Kidney (tissue), 13 donors: ENCODE measurements at regions not wholly inside any gene's neighbourhood (a gene's known extent, or its start where the extent isn't known, plus 50 kb on each side); places are given as distances from the start of the nearest gene placed in this dataset.

ENCODE experiments used
- DNase-seq, 5 donors: peaks; one replicate each; pipeline ENCODE4 v3.0.0-alpha.2; 2013 to 2020
- FAIRE-seq: peaks from 2 replicates; lab custom pipeline; 2012; peaks lifted over from hg19 to GRCh38; lab: Jason Lieb, UNC
- H3K27ac ChIP-seq, 2 donors: one replicate each; pipeline ENCODE4 v1.7.0; 2013; ENCODE audit warnings: low read depth in 2 of 2, low read length in 2 of 2, inconsistent platforms in 1 of 2
- H3K27me3 ChIP-seq: one replicate; pipeline ENCODE4 v1.7.1; 2013; ENCODE audit warnings: low read length, inconsistent platforms; ENCODE audit not compliant: control insufficient read depth, insufficient read depth
- H3K36me3 ChIP-seq, 3 donors: one replicate each; pipeline versions ENCODE4 v1.7.0 to v1.7.1; 2013; ENCODE audit warnings: low read length in 3 of 3, control low read depth in 1 of 3, inconsistent platforms in 1 of 3; ENCODE audit not compliant: insufficient read depth in 3 of 3, control insufficient read depth in 2 of 3
- H3K4me1 ChIP-seq, 3 donors: one replicate each; pipeline versions ENCODE4 v1.7.0 to v1.7.1; 2013; ENCODE audit warnings: low read length in 3 of 3, inconsistent platforms in 1 of 3, low read depth in 1 of 3; ENCODE audit not compliant: control insufficient read depth in 2 of 3, insufficient read depth in 2 of 3
- H3K4me3 ChIP-seq, 3 donors: one replicate each; pipeline versions ENCODE4 v1.7.0 to v1.8.1; 2013; ENCODE audit warnings: low read length in 3 of 3, control low read depth in 1 of 3, inconsistent platforms in 1 of 3
- H3K9ac ChIP-seq, 3 donors: one replicate each; pipeline versions ENCODE4 v1.7.0 to v1.7.1; 2013; ENCODE audit warnings: low read length in 3 of 3, control low read depth in 1 of 3, inconsistent platforms in 1 of 3
- H3K9me3 ChIP-seq, 3 donors: one replicate each; pipeline versions ENCODE4 v1.7.0 to v1.7.1; 2013; ENCODE audit warnings: low read length in 3 of 3, control low read depth in 1 of 3, inconsistent platforms in 1 of 3; ENCODE audit not compliant: control insufficient read depth in 2 of 3, insufficient read depth in 1 of 3
- CTCF ChIP-seq: IDR thresholded peaks from 3 replicates; pipeline ENCODE4 v1.5.1; 2012; ENCODE audit warnings: mild to moderate bottlenecking, moderate library complexity, borderline replicate concordance; ENCODE audit not compliant: insufficient read depth; ENCODE audit errors: extremely low read depth
- intact Hi-C: fragments of 100-400 bp; cut with DNase I; formaldehyde crosslinking; loops from one replicate; pipeline ENCODE4 v1.11.1; 2022
- donor health status: control.
- donor health status: control.
- donor health status: control.
- donor health status: control.
- donor health status: control.
- donor health status: DM: yes; HTN: yes; CAD: no.
- donor health status: Normal renal cell carcinoma (clear cell type).

- FAIRE-seq = no peak
- Histone ChIP-seq H3K27ac (no peak overlapping the region), H3K27me3 (no peaks in the 10 kb centered on the region), H3K4me1 (peaks cover 0 to 2% (median 0%) of the 10 kb centered on the region in 3 donors), H3K36me3 (no peaks in the 10 kb centered on the region), H3K9ac (no peak overlapping the region), H3K4me3 (no peak overlapping the region), H3K9me3 (no peaks in the 10 kb centered on the region)
- peak in 2 of 5 donors; percentile 30 to 37 for DNase-seq
- TF ChIP-seq CTCF = no peak
- intact Hi-C loops = no loop called here
Measured at GRCh38 chr9:90966031-90966290, 164.3 kb downstream of the SYK start.

GRCh38 chr9:90966480-90967144 is 165.0 kb downstream of the SYK start:
- intact Hi-C loops = no loop called here
- Histone ChIP-seq H3K4me1 (peaks cover 0 to 2% (median 0%) of the 10 kb centered on the region in 3 donors), H3K4me3 (no peak overlapping the region), H3K27ac (no peak overlapping the region), H3K9me3 (no peaks in the 10 kb centered on the region), H3K9ac (no peak overlapping the region), H3K27me3 (no peaks in the 10 kb centered on the region), H3K36me3 (no peaks in the 10 kb centered on the region)
- DNase-seq (no peak), FAIRE-seq (no peak)
- TF ChIP-seq CTCF = no peak

- no peak for DNase-seq
Measured at GRCh38 chr9:90967145-90967538, 165.5 kb downstream of the SYK start.

More at GRCh38 chr9:90967145-90967538, 165.5 kb downstream of the SYK start:
- Histone ChIP-seq H3K4me3 (no peak overlapping the region), H3K27ac (no peak overlapping the region), H3K4me1 (peaks cover 0 to 2% (median 0%) of the 10 kb centered on the region in 3 donors), H3K36me3 (no peaks in the 10 kb centered on the region), H3K9me3 (no peaks in the 10 kb centered on the region), H3K27me3 (no peaks in the 10 kb centered on the region), H3K9ac (no peak overlapping the region)
- intact Hi-C loops = no loop called here
- no peak for FAIRE-seq
- TF ChIP-seq CTCF = no peak
